ENCODE measurements at regions not wholly inside any gene's neighbourhood (a gene's known extent, or its start where the extent isn't known, plus 50 kb on each side); places are given as distances from the start of the nearest gene placed in this dataset.
A peak's percentile ranks its signal among the peaks of the same experiment; 100 is the strongest.
"Not testable (repeated sequence)": the region's sequence is repeated elsewhere in the genome, so short reads cannot be mapped to it uniquely, and the experiment has no call there.

DNA sequence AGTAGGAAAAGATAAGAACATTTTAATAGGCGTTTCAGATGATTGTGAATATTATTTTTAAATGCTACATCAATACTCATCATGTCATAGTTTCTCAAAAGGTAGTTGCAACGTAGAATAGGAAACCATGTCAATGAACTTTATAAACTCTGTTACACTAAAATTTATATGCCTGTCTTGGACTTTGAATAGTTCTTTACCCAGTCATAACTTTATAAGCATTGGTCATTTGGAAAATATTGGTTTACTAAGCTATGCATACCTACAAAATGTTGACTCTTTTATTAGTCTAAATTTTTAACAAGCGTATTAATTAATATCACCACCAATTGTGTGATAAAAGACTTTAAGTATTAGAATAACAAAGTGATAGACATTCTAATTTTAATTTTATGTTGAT is 293.5 kb downstream of the CGGBP1 start:
- H3K27me3 ChIP-seq (ENCODE audit: control insufficient read depth, insufficient read depth, low read length), result no peaks in the 10 kb centered on the region
- H3K36me3 ChIP-seq (ENCODE audit: control insufficient read depth, insufficient read depth, low read length), result no peaks in the 10 kb centered on the region
- TF ChIP-seq, protein P1, sequence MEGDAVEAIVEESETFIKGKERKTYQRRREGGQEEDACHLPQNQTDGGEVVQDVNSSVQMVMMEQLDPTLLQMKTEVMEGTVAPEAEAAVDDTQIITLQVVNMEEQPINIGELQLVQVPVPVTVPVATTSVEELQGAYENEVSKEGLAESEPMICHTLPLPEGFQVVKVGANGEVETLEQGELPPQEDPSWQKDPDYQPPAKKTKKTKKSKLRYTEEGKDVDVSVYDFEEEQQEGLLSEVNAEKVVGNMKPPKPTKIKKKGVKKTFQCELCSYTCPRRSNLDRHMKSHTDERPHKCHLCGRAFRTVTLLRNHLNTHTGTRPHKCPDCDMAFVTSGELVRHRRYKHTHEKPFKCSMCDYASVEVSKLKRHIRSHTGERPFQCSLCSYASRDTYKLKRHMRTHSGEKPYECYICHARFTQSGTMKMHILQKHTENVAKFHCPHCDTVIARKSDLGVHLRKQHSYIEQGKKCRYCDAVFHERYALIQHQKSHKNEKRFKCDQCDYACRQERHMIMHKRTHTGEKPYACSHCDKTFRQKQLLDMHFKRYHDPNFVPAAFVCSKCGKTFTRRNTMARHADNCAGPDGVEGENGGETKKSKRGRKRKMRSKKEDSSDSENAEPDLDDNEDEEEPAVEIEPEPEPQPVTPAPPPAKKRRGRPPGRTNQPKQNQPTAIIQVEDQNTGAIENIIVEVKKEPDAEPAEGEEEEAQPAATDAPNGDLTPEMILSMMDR (IDR thresholded peaks at IDR 0.05; ENCODE audit: insufficient read depth, low read length, severe bottlenecking), result no peak
- no peak overlapping the region for H3K4me3 ChIP-seq (ENCODE audit: low read depth, low read length)
- FAIRE-seq, result no peak
- DNase-seq (ENCODE audit: low read depth), result no peak

DNA sequence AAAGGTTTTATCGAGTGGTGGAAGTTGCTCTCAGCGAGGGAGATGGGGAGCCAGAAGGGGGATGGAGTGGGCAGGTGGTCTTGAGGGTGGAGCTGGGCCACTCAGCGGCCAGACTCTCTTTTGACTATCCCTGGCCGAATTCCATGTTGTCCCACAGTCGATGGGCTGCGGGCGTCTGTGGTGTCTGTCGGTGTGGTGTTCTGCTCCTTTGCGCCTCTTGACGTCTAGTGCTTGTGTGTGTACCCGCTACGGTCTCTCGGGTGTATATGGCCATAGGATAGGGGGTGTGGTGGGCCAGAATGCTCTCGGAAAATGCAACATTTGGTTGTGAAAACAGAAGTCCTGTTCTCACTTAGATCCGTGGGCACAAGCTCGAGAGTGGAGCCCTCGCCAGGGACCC is 297.0 kb downstream of the CGGBP1 start:
- no peak overlapping the region for H3K4me3 ChIP-seq (ENCODE audit: low read depth, low read length)
- FAIRE-seq, result no peak
- TF ChIP-seq, protein P1 (IDR thresholded peaks at IDR 0.05; ENCODE audit: insufficient read depth, low read length, severe bottlenecking), result no peak
- no peaks in the 10 kb centered on the region for H3K36me3 ChIP-seq (ENCODE audit: control insufficient read depth, insufficient read depth, low read length)
- no peaks in the 10 kb centered on the region for H3K27me3 ChIP-seq (ENCODE audit: control insufficient read depth, insufficient read depth, low read length)
- no peak for DNase-seq (ENCODE audit: low read depth)

DNA sequence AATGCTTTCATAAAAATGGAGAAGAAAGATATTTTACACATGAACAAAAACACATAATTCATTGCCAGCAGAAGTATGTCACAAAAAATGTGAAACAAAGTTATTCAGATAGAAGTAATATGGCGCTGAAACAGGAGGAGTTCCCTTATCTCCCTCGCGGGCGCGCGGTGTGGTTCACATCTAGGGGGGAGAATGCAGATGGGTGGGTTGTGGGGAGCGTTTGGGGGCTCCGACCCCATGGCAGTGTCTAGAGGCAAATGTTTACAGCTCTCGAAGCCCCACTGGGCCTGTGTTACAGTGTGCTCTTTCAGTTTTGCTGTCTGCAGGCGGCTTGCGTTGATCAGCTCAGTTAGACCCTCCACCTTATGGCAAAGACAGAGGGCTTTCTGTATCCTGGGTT is 297.5 kb downstream of the CGGBP1 start:
- TF ChIP-seq, protein P1 (IDR thresholded peaks at IDR 0.05; ENCODE audit: insufficient read depth, low read length, severe bottlenecking), result no peak
- no peak for FAIRE-seq
- no peak for DNase-seq (ENCODE audit: low read depth)
- H3K36me3 ChIP-seq (ENCODE audit: control insufficient read depth, insufficient read depth, low read length), result no peaks in the 10 kb centered on the region
- no peak overlapping the region for H3K4me3 ChIP-seq (ENCODE audit: low read depth, low read length)
- no peaks in the 10 kb centered on the region for H3K27me3 ChIP-seq (ENCODE audit: control insufficient read depth, insufficient read depth, low read length)

DNA sequence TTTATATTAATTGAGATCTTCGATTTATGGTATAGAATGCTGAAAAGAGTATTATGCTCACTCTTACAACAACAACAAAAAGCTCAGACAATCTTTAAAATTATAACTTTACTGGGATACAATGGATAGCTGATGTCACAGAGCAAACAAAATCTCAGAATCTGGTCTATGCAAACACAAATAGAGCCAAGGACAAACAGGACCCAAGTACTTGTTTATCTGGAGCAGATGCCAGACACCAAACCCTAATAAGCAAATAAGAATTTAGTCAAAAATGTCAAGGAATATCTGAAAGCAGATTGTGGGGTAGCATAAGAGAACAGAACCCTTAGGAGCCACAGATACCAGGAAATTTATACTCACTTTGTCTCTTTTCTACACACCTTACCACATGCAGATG is 302.2 kb downstream of the CGGBP1 start:
- FAIRE-seq, result no peak
- no peaks in the 10 kb centered on the region for H3K36me3 ChIP-seq (ENCODE audit: control insufficient read depth, insufficient read depth, low read length)
- no peak for DNase-seq (ENCODE audit: low read depth)
- H3K27me3 ChIP-seq (ENCODE audit: control insufficient read depth, insufficient read depth, low read length), result no peaks in the 10 kb centered on the region
- TF ChIP-seq, protein P1 (IDR thresholded peaks at IDR 0.05; ENCODE audit: insufficient read depth, low read length, severe bottlenecking), result no peak
- no peak overlapping the region for H3K4me3 ChIP-seq (ENCODE audit: low read depth, low read length)

DNA sequence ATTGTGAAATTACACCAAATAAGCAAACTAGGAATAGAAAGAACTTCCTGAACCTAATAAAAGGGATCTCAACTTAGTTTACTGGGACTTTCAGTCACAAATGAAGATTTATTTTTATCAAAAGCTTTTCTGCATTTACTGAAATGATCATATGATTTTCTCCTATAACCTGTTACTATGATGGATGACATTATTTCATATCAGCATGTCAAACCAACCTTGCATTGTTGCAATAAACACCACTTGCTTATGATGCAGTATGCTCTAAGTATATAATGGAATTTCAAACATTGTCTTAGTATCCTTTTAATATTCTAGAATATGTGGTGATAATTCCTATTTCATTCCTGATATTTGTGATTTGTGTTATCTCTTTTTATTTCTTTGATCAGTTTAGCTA is 303.0 kb downstream of the CGGBP1 start:
- no peaks in the 10 kb centered on the region for H3K36me3 ChIP-seq (ENCODE audit: control insufficient read depth, insufficient read depth, low read length)
- H3K4me3 ChIP-seq (ENCODE audit: low read depth, low read length), result no peak overlapping the region
- H3K27me3 ChIP-seq (ENCODE audit: control insufficient read depth, insufficient read depth, low read length), result no peaks in the 10 kb centered on the region
- no peak for DNase-seq (ENCODE audit: low read depth)
- FAIRE-seq, result no peak
- TF ChIP-seq, protein P1 (IDR thresholded peaks at IDR 0.05; ENCODE audit: insufficient read depth, low read length, severe bottlenecking), result no peak

DNA sequence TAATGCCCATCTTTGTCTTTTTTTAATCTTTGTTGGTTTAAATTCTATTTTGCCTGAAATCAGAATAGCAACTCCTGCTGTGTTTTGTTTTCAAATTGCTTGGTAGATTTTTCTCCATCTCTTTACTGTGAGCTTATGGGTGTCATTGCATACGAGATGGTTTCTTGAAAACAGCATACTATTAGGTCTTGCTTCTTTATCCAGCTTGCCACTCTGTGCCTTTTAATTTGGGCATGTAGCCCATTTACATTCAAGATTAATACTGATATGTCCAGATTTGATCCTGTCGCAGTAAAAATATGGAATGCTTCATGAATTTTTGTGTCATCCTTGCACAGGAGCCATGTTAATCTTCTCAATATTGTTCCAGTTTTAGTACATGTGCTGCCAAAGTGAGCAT is 316.6 kb downstream of the CGGBP1 start:
- H3K36me3 ChIP-seq (ENCODE audit: control insufficient read depth, insufficient read depth, low read length), result no peaks in the 10 kb centered on the region
- no peak for FAIRE-seq
- DNase-seq (ENCODE audit: low read depth), result no peak
- H3K27me3 ChIP-seq (ENCODE audit: control insufficient read depth, insufficient read depth, low read length), result no peaks in the 10 kb centered on the region
- TF ChIP-seq, protein P1 (IDR thresholded peaks at IDR 0.05; ENCODE audit: insufficient read depth, low read length, severe bottlenecking), result no peak
- H3K4me3 ChIP-seq (ENCODE audit: low read depth, low read length), result no peak overlapping the region

DNA sequence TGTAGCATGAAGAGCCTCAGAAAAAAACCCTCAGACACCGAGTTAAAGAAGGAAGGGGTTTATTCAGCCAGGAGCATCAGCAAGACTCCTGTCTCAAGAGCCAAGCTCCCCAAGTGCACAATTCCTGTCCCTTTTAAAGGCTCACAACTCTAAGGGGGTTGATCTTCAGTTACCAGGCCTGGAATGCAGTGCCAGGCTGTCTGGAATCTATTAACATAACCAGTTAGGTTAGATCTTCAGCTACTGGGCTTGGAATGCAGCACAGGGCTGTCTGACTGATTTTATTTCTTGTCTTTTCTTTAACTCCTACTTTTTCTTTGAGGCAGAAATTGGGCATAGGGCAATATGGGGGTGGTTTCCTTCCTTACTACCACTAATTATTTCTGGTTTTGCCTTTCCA is 317.9 kb downstream of the CGGBP1 start:
- H3K27me3 ChIP-seq (ENCODE audit: control insufficient read depth, insufficient read depth, low read length); H3K36me3 ChIP-seq (ENCODE audit: control insufficient read depth, insufficient read depth, low read length); FAIRE-seq; DNase-seq (ENCODE audit: low read depth); H3K4me3 ChIP-seq (ENCODE audit: low read depth, low read length): not testable (repeated sequence)

DNA sequence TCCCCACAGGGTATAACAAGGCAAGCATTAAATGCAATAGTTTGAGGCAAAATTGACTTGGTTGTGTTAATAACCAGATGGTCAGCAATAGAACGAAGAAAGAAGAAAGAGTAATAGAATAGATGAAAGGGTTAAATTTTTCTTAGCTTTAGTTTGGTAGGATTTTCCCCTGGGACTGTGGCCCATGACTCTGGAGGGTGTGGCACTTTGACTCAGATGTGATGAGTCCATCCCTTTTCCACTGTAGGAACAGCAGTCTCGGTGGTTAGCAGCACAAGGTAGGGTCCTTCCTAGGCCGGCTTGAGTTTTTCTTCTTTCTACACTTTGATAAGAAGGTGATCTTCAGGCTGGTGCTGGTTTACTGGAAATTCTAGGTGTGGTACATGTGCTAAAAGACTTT is 321.0 kb downstream of the CGGBP1 start:
- H3K27me3 ChIP-seq (ENCODE audit: control insufficient read depth, insufficient read depth, low read length); H3K36me3 ChIP-seq (ENCODE audit: control insufficient read depth, insufficient read depth, low read length); H3K4me3 ChIP-seq (ENCODE audit: low read depth, low read length); FAIRE-seq: not testable (repeated sequence)
- DNase-seq (ENCODE audit: low read depth), result peak; percentile 45

Measured in bronchial epithelial cell (primary cell).